GM18873 (cell line): ENCODE measurements at regions not wholly inside any gene's neighbourhood (a gene's known extent, or its start where the extent isn't known, plus 50 kb on each side); places are given as distances from the start of the nearest gene placed in this dataset.

ENCODE experiments used
- ATAC-seq: cut with Tn5 transposase; IDR thresholded peaks from one replicate; pipeline ENCODE4 v1.9.1; 2021; ENCODE audit warnings: mild to moderate bottlenecking, moderate library complexity, moderate number of reproducible peaks; ENCODE audit not compliant: unreplicated experiment, low FRiP score

GRCh38 chr13:109381546-109382180, 404.7 kb downstream of the IRS2 start:
- no peak for ATAC-seq

GRCh38 chr13:109380457-109380856, 405.9 kb downstream of the IRS2 start:
- no peak for ATAC-seq

- ATAC-seq, result no peak
Observed at GRCh38 chr13:109379930-109380329, 406.5 kb downstream of the IRS2 start.

GRCh38 chr13:109376936-109377335, 409.4 kb downstream of the IRS2 start:
- no peak for ATAC-seq

- ATAC-seq, result no peak
Observed at GRCh38 chr13:109374609-109375200, 411.7 kb downstream of the IRS2 start.

GRCh38 chr13:109372666-109373065, 413.7 kb downstream of the IRS2 start:
- ATAC-seq, result no peak

- ATAC-seq, result no peak
Observed at GRCh38 chr13:109371066-109371465, 415.3 kb downstream of the IRS2 start.

GRCh38 chr13:109370496-109370895, 415.9 kb downstream of the IRS2 start:
- ATAC-seq, result no peak

GRCh38 chr13:109369353-109370052, 416.9 kb downstream of the IRS2 start:
- no peak for ATAC-seq

- ATAC-seq, result no peak
Observed at GRCh38 chr13:109368230-109368629, 418.2 kb downstream of the IRS2 start.

GRCh38 chr13:109366525-109366924, 419.9 kb downstream of the IRS2 start:
- ATAC-seq, result no peak

GRCh38 chr13:109363431-109363830, 423.0 kb downstream of the IRS2 start:
- no peak for ATAC-seq

GRCh38 chr13:109362616-109363015, 423.8 kb downstream of the IRS2 start:
- ATAC-seq, result no peak

GRCh38 chr13:109361562-109362289, 424.7 kb downstream of the IRS2 start:
- ATAC-seq, result no peak

GRCh38 chr13:109357751-109358471, 428.5 kb downstream of the IRS2 start:
- no peak for ATAC-seq

- ATAC-seq, result no peak
Observed at GRCh38 chr13:109355875-109356434, 430.4 kb downstream of the IRS2 start.

GRCh38 chr13:109355166-109355565, 431.2 kb downstream of the IRS2 start:
- no peak for ATAC-seq

GRCh38 chr13:109351236-109351635, 435.1 kb downstream of the IRS2 start:
- ATAC-seq, result no peak

GRCh38 chr13:109348519-109349258, 437.7 kb downstream of the IRS2 start:
- ATAC-seq, result no peak

GRCh38 chr13:109346060-109346459, 440.3 kb downstream of the IRS2 start:
- ATAC-seq, result no peak
